ENCODE measurements at regions not wholly inside any gene's neighbourhood (a gene's known extent, or its start where the extent isn't known, plus 50 kb on each side); places are given as distances from the start of the nearest gene placed in this dataset.

DNA sequence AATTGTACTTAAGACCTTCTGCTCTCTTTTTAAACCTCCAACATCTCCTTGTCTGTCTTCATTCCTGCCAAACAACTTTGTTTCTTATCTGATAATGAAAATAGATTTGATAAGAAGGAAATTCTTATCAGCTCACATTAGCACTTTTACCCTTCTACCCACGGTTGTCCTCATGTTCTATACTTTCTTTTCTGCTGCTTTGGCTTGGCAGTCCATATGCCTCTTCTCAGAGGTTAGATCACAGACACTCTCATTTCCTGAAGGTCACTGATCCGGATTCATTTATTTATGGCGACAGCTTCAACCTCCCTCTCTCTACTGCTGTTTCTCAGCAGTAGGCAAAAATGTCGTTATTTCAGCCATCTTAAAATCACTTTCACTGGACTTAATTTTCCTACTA, 2015.8 kb downstream of the NCAM2 start:
- TF ChIP-seq, protein P1, sequence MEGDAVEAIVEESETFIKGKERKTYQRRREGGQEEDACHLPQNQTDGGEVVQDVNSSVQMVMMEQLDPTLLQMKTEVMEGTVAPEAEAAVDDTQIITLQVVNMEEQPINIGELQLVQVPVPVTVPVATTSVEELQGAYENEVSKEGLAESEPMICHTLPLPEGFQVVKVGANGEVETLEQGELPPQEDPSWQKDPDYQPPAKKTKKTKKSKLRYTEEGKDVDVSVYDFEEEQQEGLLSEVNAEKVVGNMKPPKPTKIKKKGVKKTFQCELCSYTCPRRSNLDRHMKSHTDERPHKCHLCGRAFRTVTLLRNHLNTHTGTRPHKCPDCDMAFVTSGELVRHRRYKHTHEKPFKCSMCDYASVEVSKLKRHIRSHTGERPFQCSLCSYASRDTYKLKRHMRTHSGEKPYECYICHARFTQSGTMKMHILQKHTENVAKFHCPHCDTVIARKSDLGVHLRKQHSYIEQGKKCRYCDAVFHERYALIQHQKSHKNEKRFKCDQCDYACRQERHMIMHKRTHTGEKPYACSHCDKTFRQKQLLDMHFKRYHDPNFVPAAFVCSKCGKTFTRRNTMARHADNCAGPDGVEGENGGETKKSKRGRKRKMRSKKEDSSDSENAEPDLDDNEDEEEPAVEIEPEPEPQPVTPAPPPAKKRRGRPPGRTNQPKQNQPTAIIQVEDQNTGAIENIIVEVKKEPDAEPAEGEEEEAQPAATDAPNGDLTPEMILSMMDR (IDR thresholded peaks at IDR 0.05; ENCODE audit: insufficient read depth, low read length, poor library complexity, severe bottlenecking): no peak
- no peak for TF ChIP-seq EZH2phosphoT487 (conservative IDR thresholded peaks at IDR 0.05; ENCODE audit: low read length)
